ENCODE measurements at regions not wholly inside any gene's neighbourhood (a gene's known extent, or its start where the extent isn't known, plus 50 kb on each side); places are given as distances from the start of the nearest gene placed in this dataset.

DNA sequence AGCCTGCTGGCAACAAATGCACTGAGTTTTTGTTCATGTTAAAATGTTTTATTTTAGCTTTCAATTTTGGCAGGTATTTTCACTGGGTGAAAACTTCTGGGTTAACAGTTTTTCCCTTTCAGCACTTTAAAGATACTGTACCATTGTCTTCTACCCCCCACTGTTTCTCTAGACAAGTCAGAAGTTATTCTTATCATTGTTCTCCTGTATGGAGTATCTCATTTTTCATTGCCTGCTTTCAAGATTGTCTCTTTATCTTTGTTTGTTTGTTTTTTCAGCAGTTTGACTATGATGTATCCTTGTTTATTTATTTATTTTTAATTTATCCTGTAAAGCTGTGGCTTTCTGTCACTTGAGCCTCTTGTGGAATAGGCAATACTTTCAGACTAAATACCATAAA is 277.0 kb downstream of the ICOS start:
- POLR2A ChIA-PET, result no interaction called here
- Mint-ChIP-seq H3K36me3 (peaks cover 18% of the 10 kb centered on the region), H3K27me3 (ENCODE audit: low read depth) (no peaks in the 10 kb centered on the region; the same call in 1 of the 2 replicates), H3K9me3 (peaks cover 49% of the 10 kb centered on the region), H3K4me1 (no peaks in the 10 kb centered on the region), H3K4me3 (no peak overlapping the region), H3K27ac (no peak overlapping the region)
- ATAC-seq (no peak), DNase-seq (ENCODE audit: low spot score) (no peak)
- CTCF ChIA-PET, result no interaction called here
- TF ChIP-seq, protein P1, sequence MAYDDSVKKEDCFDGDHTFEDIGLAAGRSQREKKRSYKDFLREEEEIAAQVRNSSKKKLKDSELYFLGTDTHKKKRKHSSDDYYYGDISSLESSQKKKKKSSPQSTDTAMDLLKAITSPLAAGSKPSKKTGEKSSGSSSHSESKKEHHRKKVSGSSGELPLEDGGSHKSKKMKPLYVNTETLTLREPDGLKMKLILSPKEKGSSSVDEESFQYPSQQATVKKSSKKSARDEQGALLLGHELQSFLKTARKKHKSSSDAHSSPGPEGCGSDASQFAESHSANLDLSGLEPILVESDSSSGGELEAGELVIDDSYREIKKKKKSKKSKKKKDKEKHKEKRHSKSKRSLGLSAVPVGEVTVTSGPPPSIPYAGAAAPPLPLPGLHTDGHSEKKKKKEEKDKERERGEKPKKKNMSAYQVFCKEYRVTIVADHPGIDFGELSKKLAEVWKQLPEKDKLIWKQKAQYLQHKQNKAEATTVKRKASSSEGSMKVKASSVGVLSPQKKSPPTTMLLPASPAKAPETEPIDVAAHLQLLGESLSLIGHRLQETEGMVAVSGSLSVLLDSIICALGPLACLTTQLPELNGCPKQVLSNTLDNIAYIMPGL (CRISPR knock-in tag; IDR thresholded peaks at IDR 0.05), result no peak
- peak; percentile 81; the same call in 1 of the 2 replicates for TF ChIP-seq ZNF317 (CRISPR knock-in tag; IDR thresholded peaks at IDR 0.05; ENCODE audit: borderline replicate concordance, low read depth)

DNA sequence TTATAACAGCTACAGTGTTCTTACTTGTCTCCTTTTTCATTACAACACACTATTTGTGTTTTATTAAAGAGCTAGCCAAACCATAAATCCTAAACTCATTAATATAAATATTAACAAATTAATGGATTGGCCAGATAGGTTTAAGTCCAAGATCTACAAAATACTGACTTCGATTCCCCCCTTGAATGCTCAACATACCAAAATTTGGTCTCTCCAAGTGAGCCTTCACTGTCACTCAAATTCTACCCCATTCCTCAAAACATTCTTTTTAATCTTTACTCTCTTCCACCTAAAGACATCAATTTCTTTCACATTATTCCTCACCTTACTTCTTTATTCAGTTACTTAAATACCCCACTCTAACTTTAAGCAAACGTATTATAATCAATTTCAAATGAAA is 281.5 kb downstream of the ICOS start:
- ATAC-seq, result no peak
- Mint-ChIP-seq H3K9me3 (peaks cover 54% of the 10 kb centered on the region), H3K36me3 (peaks cover 19% of the 10 kb centered on the region), H3K27ac (no peak overlapping the region), H3K4me1 (no peaks in the 10 kb centered on the region), H3K4me3 (no peak overlapping the region), H3K27me3 (ENCODE audit: low read depth) (peaks cover 6% of the 10 kb centered on the region)
- no peak for TF ChIP-seq ZNF317 (CRISPR knock-in tag; IDR thresholded peaks at IDR 0.05; ENCODE audit: borderline replicate concordance, low read depth)
- no peak for TF ChIP-seq TEAD4 (CRISPR knock-in tag; IDR thresholded peaks at IDR 0.05)
- no peak for TF ChIP-seq ATF1 (CRISPR knock-in tag; IDR thresholded peaks at IDR 0.05)
- TF ChIP-seq NFATC4 (CRISPR knock-in tag; IDR thresholded peaks at IDR 0.05), result no peak
- TF ChIP-seq, protein P2, sequence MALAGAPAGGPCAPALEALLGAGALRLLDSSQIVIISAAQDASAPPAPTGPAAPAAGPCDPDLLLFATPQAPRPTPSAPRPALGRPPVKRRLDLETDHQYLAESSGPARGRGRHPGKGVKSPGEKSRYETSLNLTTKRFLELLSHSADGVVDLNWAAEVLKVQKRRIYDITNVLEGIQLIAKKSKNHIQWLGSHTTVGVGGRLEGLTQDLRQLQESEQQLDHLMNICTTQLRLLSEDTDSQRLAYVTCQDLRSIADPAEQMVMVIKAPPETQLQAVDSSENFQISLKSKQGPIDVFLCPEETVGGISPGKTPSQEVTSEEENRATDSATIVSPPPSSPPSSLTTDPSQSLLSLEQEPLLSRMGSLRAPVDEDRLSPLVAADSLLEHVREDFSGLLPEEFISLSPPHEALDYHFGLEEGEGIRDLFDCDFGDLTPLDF (CRISPR knock-in tag; IDR thresholded peaks at IDR 0.05), result no peak
- TF ChIP-seq EMX1 (CRISPR knock-in tag; IDR thresholded peaks at IDR 0.05), result no peak
- no peak for TF ChIP-seq NR2C2 (CRISPR knock-in tag; IDR thresholded peaks at IDR 0.05)
- TF ChIP-seq KAT7 (CRISPR knock-in tag; IDR thresholded peaks at IDR 0.05; ENCODE audit: borderline replicate concordance), result no peak
- TF ChIP-seq FOXP1 (CRISPR knock-in tag; IDR thresholded peaks at IDR 0.05; ENCODE audit: borderline replicate concordance), result no peak
- TF ChIP-seq, protein P1 (CRISPR knock-in tag; IDR thresholded peaks at IDR 0.05), result no peak
- TF ChIP-seq JUN (CRISPR knock-in tag; IDR thresholded peaks at IDR 0.05), result no peak
- CTCF ChIA-PET, result no interaction called here
- DNase-seq (ENCODE audit: low spot score), result no peak
- POLR2A ChIA-PET, result no interaction called here

DNA sequence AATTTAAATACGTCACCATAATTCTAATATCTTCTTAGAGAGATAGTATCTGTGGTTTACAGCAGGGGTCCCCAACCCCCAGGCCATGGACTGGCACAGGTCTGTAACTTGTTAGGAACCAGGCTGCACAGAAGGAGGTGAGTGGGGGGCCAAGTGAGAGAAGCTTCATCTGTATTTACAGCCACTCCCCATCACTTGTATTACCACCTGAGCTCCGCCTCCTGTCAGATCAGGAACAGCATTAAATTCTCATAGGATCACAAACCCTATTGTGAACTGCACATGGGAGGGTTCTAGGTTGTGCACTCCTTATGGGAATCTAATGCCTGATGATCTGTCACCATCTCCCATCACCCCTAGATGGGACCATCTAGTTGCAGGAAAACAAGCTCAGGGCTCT is 282.6 kb downstream of the ICOS start:
- Mint-ChIP-seq H3K27ac (no peak overlapping the region), H3K36me3 (peaks cover 12% of the 10 kb centered on the region), H3K27me3 (ENCODE audit: low read depth) (peaks cover 9% of the 10 kb centered on the region), H3K4me1 (peaks cover 2% of the 10 kb centered on the region; the same call in 1 of the 2 replicates), H3K9me3 (peaks cover 44% of the 10 kb centered on the region), H3K4me3 (no peak overlapping the region)
- ChIA-PET POLR2A (no interaction called here), CTCF (no interaction called here)
- ATAC-seq (no peak), DNase-seq (ENCODE audit: low spot score) (no peak)
- no peak for TF ChIP-seq MXD4 (CRISPR knock-in tag; IDR thresholded peaks at IDR 0.05; ENCODE audit: borderline replicate concordance)
- TF ChIP-seq, protein P3, sequence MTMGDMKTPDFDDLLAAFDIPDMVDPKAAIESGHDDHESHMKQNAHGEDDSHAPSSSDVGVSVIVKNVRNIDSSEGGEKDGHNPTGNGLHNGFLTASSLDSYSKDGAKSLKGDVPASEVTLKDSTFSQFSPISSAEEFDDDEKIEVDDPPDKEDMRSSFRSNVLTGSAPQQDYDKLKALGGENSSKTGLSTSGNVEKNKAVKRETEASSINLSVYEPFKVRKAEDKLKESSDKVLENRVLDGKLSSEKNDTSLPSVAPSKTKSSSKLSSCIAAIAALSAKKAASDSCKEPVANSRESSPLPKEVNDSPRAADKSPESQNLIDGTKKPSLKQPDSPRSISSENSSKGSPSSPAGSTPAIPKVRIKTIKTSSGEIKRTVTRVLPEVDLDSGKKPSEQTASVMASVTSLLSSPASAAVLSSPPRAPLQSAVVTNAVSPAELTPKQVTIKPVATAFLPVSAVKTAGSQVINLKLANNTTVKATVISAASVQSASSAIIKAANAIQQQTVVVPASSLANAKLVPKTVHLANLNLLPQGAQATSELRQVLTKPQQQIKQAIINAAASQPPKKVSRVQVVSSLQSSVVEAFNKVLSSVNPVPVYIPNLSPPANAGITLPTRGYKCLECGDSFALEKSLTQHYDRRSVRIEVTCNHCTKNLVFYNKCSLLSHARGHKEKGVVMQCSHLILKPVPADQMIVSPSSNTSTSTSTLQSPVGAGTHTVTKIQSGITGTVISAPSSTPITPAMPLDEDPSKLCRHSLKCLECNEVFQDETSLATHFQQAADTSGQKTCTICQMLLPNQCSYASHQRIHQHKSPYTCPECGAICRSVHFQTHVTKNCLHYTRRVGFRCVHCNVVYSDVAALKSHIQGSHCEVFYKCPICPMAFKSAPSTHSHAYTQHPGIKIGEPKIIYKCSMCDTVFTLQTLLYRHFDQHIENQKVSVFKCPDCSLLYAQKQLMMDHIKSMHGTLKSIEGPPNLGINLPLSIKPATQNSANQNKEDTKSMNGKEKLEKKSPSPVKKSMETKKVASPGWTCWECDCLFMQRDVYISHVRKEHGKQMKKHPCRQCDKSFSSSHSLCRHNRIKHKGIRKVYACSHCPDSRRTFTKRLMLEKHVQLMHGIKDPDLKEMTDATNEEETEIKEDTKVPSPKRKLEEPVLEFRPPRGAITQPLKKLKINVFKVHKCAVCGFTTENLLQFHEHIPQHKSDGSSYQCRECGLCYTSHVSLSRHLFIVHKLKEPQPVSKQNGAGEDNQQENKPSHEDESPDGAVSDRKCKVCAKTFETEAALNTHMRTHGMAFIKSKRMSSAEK (CRISPR knock-in tag; IDR thresholded peaks at IDR 0.05; ENCODE audit: borderline replicate concordance), result no peak
- no peak for TF ChIP-seq FOXJ3 (CRISPR knock-in tag; IDR thresholded peaks at IDR 0.05; ENCODE audit: borderline replicate concordance)
- no peak for TF ChIP-seq RORB (CRISPR knock-in tag; IDR thresholded peaks at IDR 0.05)
- no peak for TF ChIP-seq ZNF138 (CRISPR knock-in tag; conservative IDR thresholded peaks at IDR 0.05)
- no peak for TF ChIP-seq SMAD4 (CRISPR knock-in tag; IDR thresholded peaks at IDR 0.05)
- no peak for TF ChIP-seq HMGA2 (CRISPR knock-in tag; IDR thresholded peaks at IDR 0.05)
- no peak for TF ChIP-seq KAT7 (CRISPR knock-in tag; IDR thresholded peaks at IDR 0.05; ENCODE audit: borderline replicate concordance)
- TF ChIP-seq, protein P4, sequence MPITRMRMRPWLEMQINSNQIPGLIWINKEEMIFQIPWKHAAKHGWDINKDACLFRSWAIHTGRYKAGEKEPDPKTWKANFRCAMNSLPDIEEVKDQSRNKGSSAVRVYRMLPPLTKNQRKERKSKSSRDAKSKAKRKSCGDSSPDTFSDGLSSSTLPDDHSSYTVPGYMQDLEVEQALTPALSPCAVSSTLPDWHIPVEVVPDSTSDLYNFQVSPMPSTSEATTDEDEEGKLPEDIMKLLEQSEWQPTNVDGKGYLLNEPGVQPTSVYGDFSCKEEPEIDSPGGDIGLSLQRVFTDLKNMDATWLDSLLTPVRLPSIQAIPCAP (CRISPR knock-in tag; IDR thresholded peaks at IDR 0.05), result no peak
- TF ChIP-seq, protein P5, sequence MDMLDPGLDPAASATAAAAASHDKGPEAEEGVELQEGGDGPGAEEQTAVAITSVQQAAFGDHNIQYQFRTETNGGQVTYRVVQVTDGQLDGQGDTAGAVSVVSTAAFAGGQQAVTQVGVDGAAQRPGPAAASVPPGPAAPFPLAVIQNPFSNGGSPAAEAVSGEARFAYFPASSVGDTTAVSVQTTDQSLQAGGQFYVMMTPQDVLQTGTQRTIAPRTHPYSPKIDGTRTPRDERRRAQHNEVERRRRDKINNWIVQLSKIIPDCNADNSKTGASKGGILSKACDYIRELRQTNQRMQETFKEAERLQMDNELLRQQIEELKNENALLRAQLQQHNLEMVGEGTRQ (CRISPR knock-in tag; IDR thresholded peaks at IDR 0.05), result no peak
- TF ChIP-seq, protein P1 (CRISPR knock-in tag; IDR thresholded peaks at IDR 0.05), result no peak
